H9 (cell line): ENCODE measurements at regions not wholly inside any gene's neighbourhood (a gene's known extent, or its start where the extent isn't known, plus 50 kb on each side); places are given as distances from the start of the nearest gene placed in this dataset.

Source experiments
- DNase-seq: peaks from one replicate; pipeline ENCODE4 v3.0.0-alpha.2; 2017
- H2AFZ ChIP-seq: one replicate; pipeline ENCODE4 v1.6.1; 2013; ENCODE audit warnings: mild to moderate bottlenecking, low read length, control low read depth, moderate library complexity
- H2AK5ac ChIP-seq: 2 replicates; pipeline ENCODE4 v1.6.1; 2013; ENCODE audit warnings: low read length, control low read depth, mixed read lengths; ENCODE audit not compliant: insufficient read length
- H2BK120ac ChIP-seq: one replicate; pipeline ENCODE4 v1.6.1; 2013; ENCODE audit warnings: low read depth, mild to moderate bottlenecking, low read length, control low read depth, inconsistent platforms; ENCODE audit not compliant: poor library complexity, severe bottlenecking
- H2BK12ac ChIP-seq: 2 replicates; pipeline ENCODE4 v1.6.1; 2013; ENCODE audit warnings: low read length, control low read depth, mixed read lengths, low read depth; ENCODE audit not compliant: insufficient read length
- H2BK15ac ChIP-seq: 2 replicates; pipeline ENCODE4 v1.6.1; 2013; ENCODE audit warnings: low read depth, low read length, control low read depth
- H2BK20ac ChIP-seq: one replicate; pipeline ENCODE4 v1.6.1; 2013; ENCODE audit warnings: low read depth, mild to moderate bottlenecking, low read length, control low read depth, inconsistent platforms; ENCODE audit not compliant: poor library complexity, severe bottlenecking
- H2BK5ac ChIP-seq: 2 replicates; pipeline ENCODE4 v1.6.1; 2013; ENCODE audit warnings: low read length, control low read depth, mixed read lengths; ENCODE audit not compliant: insufficient read length
- H3K14ac ChIP-seq: 2 replicates; pipeline ENCODE4 v1.6.1; 2013; ENCODE audit warnings: low read length, control low read depth; ENCODE audit not compliant: insufficient read depth
- H3K18ac ChIP-seq: 2 replicates; pipeline ENCODE4 v1.6.1; 2013; ENCODE audit warnings: low read depth, mild to moderate bottlenecking, mixed read lengths, low read length, control low read depth; ENCODE audit not compliant: insufficient read length
- H3K23ac ChIP-seq: 2 replicates; pipeline ENCODE4 v1.6.1; 2013; ENCODE audit warnings: low read length, control low read depth, mixed read lengths, low read depth; ENCODE audit not compliant: insufficient read length
- H3K23me2 ChIP-seq: 2 replicates; pipeline ENCODE4 v1.6.1; 2013; ENCODE audit warnings: low read depth, mild to moderate bottlenecking, mixed read lengths, low read length, control low read depth; ENCODE audit not compliant: insufficient read length, poor library complexity, severe bottlenecking
- H3K27ac ChIP-seq: 2 replicates; pipeline ENCODE4 v1.5.1; 2013; ENCODE audit warnings: low read length, control low read depth, mixed read lengths, low read depth; ENCODE audit not compliant: insufficient read length
- H3K27me3 ChIP-seq: 2 replicates; pipeline ENCODE4 v1.6.1; 2013; ENCODE audit warnings: low read length, control low read depth, inconsistent platforms; ENCODE audit not compliant: insufficient read depth
- H3K4ac ChIP-seq: 2 replicates; pipeline ENCODE4 v1.6.1; 2013; ENCODE audit warnings: low read depth, mild to moderate bottlenecking, control low read depth, inconsistent platforms, low read length, moderate library complexity
- H3K4me1 ChIP-seq: 2 replicates; pipeline ENCODE4 v1.6.1; 2013; ENCODE audit warnings: low read length, control low read depth, inconsistent platforms; ENCODE audit not compliant: insufficient read depth
- H3K4me2 ChIP-seq: 2 replicates; pipeline ENCODE4 v1.6.1; 2013; ENCODE audit warnings: low read length, control low read depth, mixed read lengths; ENCODE audit not compliant: insufficient read length, insufficient read depth
- H3K56ac ChIP-seq: 2 replicates; pipeline ENCODE4 v1.6.1; 2013; ENCODE audit warnings: low read depth, mild to moderate bottlenecking, mixed read lengths, low read length, control low read depth; ENCODE audit not compliant: insufficient read length
- H3K79me1 ChIP-seq: 2 replicates; pipeline ENCODE4 v1.6.1; 2013; ENCODE audit warnings: low read depth, mild to moderate bottlenecking, moderate library complexity, low read length, control low read depth, inconsistent platforms; ENCODE audit not compliant: insufficient read depth, poor library complexity, severe bottlenecking
- H3K79me2 ChIP-seq: 2 replicates; pipeline ENCODE4 v1.6.1; 2013; ENCODE audit warnings: low read length, control low read depth, inconsistent platforms; ENCODE audit not compliant: insufficient read depth
- H3K9ac ChIP-seq: 2 replicates; pipeline ENCODE4 v1.6.1; 2013; ENCODE audit warnings: low read length, control low read depth, mixed read lengths; ENCODE audit not compliant: insufficient read length; ENCODE audit errors: extremely low read depth
- H3K9me3 ChIP-seq: one replicate; pipeline ENCODE4 v1.6.1; 2013; ENCODE audit warnings: low read depth, low read length, inconsistent platforms; ENCODE audit not compliant: control insufficient read depth
- H3T11ph ChIP-seq: one replicate; pipeline ENCODE4 v1.6.1; 2013; ENCODE audit warnings: mild to moderate bottlenecking, low read length, control low read depth, inconsistent platforms
- H4K20me1 ChIP-seq: one replicate; pipeline ENCODE4 v1.6.1; 2013; ENCODE audit not compliant: control insufficient read depth, insufficient read length, insufficient read depth
- H4K5ac ChIP-seq: 2 replicates; pipeline ENCODE4 v1.6.1; 2013; ENCODE audit warnings: low read depth, mild to moderate bottlenecking, mixed read lengths, low read length, control low read depth; ENCODE audit not compliant: insufficient read length
- H4K8ac ChIP-seq: replicated peaks from 2 replicates; pipeline ENCODE4 v1.6.1; 2013; ENCODE audit warnings: low read length, control low read depth, mixed read lengths, low read depth; ENCODE audit not compliant: insufficient read length
- H4K91ac ChIP-seq: 2 replicates; pipeline ENCODE4 v1.6.1; 2013; ENCODE audit warnings: low read depth, mild to moderate bottlenecking, moderate library complexity, mixed read lengths, low read length, control low read depth; ENCODE audit not compliant: insufficient read length
- H3K27ac Mint-ChIP-seq, 3 experiments: 2 replicates in 2 of 3; 3 replicates in 1 of 3; pipeline ENCODE4 v1.8.0; 2020 to 2021; ENCODE audit warnings: mixed read lengths in 3 of 3, mild to moderate bottlenecking in 1 of 3, moderate library complexity in 1 of 3
- H3K27me3 Mint-ChIP-seq: 2 replicates; pipeline ENCODE4 v1.8.0; 2021; ENCODE audit warnings: low read depth, mild to moderate bottlenecking, moderate library complexity, mixed read lengths
- H3K36me3 Mint-ChIP-seq, 3 experiments: 2 replicates in 2 of 3; 3 replicates in 1 of 3; pipeline ENCODE4 v1.8.0; 2020 to 2021; ENCODE audit warnings: low read depth in 3 of 3, mixed read lengths in 3 of 3; ENCODE audit not compliant: insufficient read depth in 1 of 3
- H3K4me1 Mint-ChIP-seq, 2 experiments: 2 replicates each; pipeline ENCODE4 v1.8.0; 2020; ENCODE audit warnings: mixed read lengths in 2 of 2
- H3K4me3 Mint-ChIP-seq, 2 experiments: 2 replicates in 1 of 2; 3 replicates in 1 of 2; pipeline ENCODE4 v1.8.0; 2020 to 2021; ENCODE audit warnings: mild to moderate bottlenecking in 2 of 2, mixed read lengths in 2 of 2, moderate library complexity in 1 of 2
- H3K9me3 Mint-ChIP-seq, 2 experiments: 2 replicates in 1 of 2; 3 replicates in 1 of 2; pipeline ENCODE4 v1.8.0; 2020; ENCODE audit warnings: mild to moderate bottlenecking in 2 of 2, mixed read lengths in 2 of 2, moderate library complexity in 1 of 2
- WGBS: extraction: QIAGEN DNeasy Blood & Tissue Kit; methylation state at CpG from one replicate; pipeline ENCODE4 v1.1.7; 2013; ENCODE audit warnings: missing lambda C conversion rate, low lambda C conversion rate, mixed read lengths; ENCODE audit not compliant: insufficient read length; ENCODE audit errors: extremely low coverage; 5-methylcytosine and 5-hydroxymethylcytosine counted together
- TF ChIP-seq, protein P1 (sequence below): fragments of 200-600 bp; sonication (generic); conservative IDR thresholded peaks from 3 replicates; pipeline ENCODE4 v1.8.0; 2021; ENCODE audit warnings: antibody characterized with exemption, mild to moderate bottlenecking

DNA sequence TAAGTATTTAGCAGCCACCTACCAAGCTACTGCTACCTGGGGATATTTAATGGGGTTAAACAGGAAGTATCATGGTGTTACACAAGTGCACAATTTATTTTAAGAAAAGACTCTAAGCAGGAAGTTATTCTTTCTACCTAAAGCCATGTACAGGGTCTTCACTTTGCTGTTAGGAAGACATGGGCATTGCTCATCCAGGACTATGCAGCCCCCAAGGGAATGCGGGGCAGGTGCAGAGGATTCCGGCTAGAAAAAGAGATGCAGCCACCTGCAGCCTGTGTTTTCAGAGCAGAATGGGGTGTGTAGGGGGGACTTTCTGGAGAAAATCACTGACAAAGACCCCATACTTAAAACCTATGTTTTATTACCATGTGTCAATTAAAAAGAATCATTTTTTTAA is 399.1 kb upstream of the NOX3 start:
- Histone ChIP-seq H3K56ac (no peak overlapping the region), H3K9me3 (no peaks in the 10 kb centered on the region), H2BK15ac (no peak overlapping the region), H2BK20ac (no peak overlapping the region), H3K27ac (no peak overlapping the region), H3K4ac (no peak overlapping the region), H3T11ph (no peak overlapping the region), H3K23me2 (no peaks in the 10 kb centered on the region), H4K20me1 (no peaks in the 10 kb centered on the region), H3K18ac (no peak overlapping the region), H3K9ac (no peak overlapping the region), H2AFZ (no peak overlapping the region), H3K27me3 (no peaks in the 10 kb centered on the region), H3K79me1 (no peaks in the 10 kb centered on the region), H4K8ac (no peak overlapping the region), H2BK120ac (no peak overlapping the region), H3K14ac (no peak overlapping the region), H4K5ac (no peak overlapping the region), H4K91ac (no peak overlapping the region), H3K4me1 (no peaks in the 10 kb centered on the region), H3K79me2 (no peaks in the 10 kb centered on the region), H2BK12ac (no peak overlapping the region), H3K4me2 (no peak overlapping the region), H3K23ac (no peak overlapping the region), H2BK5ac (no peak overlapping the region), H2AK5ac (no peak overlapping the region)
- H3K36me3 Mint-ChIP-seq: peaks cover 11 to 19% (median 18%) of the 10 kb centered on the region in 3 experiments
- no peaks in the 10 kb centered on the region for H3K27me3 Mint-ChIP-seq
- TF ChIP-seq, protein P1, sequence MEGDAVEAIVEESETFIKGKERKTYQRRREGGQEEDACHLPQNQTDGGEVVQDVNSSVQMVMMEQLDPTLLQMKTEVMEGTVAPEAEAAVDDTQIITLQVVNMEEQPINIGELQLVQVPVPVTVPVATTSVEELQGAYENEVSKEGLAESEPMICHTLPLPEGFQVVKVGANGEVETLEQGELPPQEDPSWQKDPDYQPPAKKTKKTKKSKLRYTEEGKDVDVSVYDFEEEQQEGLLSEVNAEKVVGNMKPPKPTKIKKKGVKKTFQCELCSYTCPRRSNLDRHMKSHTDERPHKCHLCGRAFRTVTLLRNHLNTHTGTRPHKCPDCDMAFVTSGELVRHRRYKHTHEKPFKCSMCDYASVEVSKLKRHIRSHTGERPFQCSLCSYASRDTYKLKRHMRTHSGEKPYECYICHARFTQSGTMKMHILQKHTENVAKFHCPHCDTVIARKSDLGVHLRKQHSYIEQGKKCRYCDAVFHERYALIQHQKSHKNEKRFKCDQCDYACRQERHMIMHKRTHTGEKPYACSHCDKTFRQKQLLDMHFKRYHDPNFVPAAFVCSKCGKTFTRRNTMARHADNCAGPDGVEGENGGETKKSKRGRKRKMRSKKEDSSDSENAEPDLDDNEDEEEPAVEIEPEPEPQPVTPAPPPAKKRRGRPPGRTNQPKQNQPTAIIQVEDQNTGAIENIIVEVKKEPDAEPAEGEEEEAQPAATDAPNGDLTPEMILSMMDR: no peak
- no peak overlapping the region for H3K4me3 Mint-ChIP-seq
- H3K9me3 Mint-ChIP-seq: peaks cover 16 to 20% of the 10 kb centered on the region in 2 experiments
- DNase-seq: no peak
- no CpG with 5 or more reads among the region's 2 CpGs for WGBS
- peaks cover 9 to 10% of the 10 kb centered on the region in 2 experiments for H3K4me1 Mint-ChIP-seq
- H3K27ac Mint-ChIP-seq: 0 out of 7 replicates have a peak overlapping the region, but pooled peaks of 1 of the 3 experiments have one; percentile 19
